Activated naive CD8-positive, alpha-beta T cell (primary cell): ENCODE measurements at regions not wholly inside any gene's neighbourhood (a gene's known extent, or its start where the extent isn't known, plus 50 kb on each side); places are given as distances from the start of the nearest gene placed in this dataset.
"Not testable (repeated sequence)": the region's sequence is repeated elsewhere in the genome, so short reads cannot be mapped to it uniquely, and the experiment has no call there.

Experiments used
- H3K27ac Mint-ChIP-seq: one replicate; pipeline ENCODE4 v1.8.0; 2021; ENCODE audit warnings: mixed read lengths
- H3K27me3 Mint-ChIP-seq: one replicate; pipeline ENCODE4 v1.8.0; 2021; ENCODE audit warnings: mixed read lengths
- H3K36me3 Mint-ChIP-seq: one replicate; pipeline ENCODE4 v1.8.0; 2021; ENCODE audit warnings: mixed read lengths
- H3K4me1 Mint-ChIP-seq: one replicate; pipeline ENCODE4 v1.8.0; 2021; ENCODE audit warnings: low read depth, mixed read lengths
- H3K4me3 Mint-ChIP-seq: one replicate; pipeline ENCODE4 v1.8.0; 2021; ENCODE audit warnings: mild to moderate bottlenecking, mixed read lengths
- H3K9me3 Mint-ChIP-seq: one replicate; pipeline ENCODE4 v1.8.0; 2021; ENCODE audit warnings: low read depth, mixed read lengths

DNA sequence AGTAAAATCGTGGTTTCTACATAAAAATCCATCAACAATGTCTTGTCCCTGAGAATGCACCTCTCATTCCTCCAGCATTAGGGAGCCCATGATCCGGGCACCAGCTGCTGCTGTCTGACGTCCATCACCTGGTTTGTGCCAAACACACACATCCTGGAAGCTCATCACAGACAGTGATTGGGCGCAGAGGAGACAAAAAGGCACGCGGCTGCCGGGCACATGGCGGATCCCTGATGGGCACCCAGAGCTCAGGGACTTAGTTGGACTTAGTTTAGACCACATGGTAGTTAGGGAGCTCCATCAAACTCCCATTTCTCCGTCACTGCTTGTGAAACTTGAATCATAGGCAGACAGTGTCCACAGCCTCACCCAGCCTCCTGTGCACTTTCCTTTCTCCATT lies 1059.3 kb downstream of the TMEM121 start:
- Mint-ChIP-seq H3K36me3 (no peaks in the 10 kb centered on the region), H3K4me3 (no peak overlapping the region), H3K4me1 (peaks cover 7% of the 10 kb centered on the region), H3K9me3 (no peaks in the 10 kb centered on the region), H3K27ac (no peak overlapping the region), H3K27me3 (peaks cover 7% of the 10 kb centered on the region)

DNA sequence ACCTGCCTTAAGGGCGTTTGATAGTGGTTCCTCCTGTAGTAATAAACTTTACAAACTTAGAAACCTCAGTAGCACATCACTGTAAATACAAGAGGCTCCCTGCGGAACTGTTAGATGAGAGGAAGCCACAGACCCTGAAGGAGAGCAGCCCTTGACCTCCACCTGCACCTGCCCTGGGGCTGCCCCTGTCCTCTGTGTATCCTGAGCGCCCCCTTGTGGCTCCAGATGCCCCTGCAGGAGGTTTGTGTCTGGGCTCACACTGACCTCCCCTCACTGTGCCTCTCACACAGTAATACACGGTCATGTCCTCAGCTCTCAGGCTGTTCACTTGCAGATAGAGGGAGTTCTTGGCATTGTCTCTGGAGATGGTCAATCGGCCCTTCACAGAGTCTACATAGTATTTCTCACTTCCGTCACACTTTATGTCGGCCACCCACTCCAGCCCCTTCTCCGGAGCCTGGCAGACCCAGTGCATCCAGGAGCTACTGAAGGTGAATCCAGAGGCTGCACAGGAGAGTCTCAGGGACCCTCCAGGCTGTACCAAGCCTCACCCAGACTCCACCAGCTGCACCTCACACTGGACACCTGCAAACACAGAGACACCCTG lies 1059.8 kb downstream of the TMEM121 start:
- peaks cover 10% of the 10 kb centered on the region for H3K27me3 Mint-ChIP-seq
- peaks cover 7% of the 10 kb centered on the region for H3K4me1 Mint-ChIP-seq
- no peaks in the 10 kb centered on the region for H3K9me3 Mint-ChIP-seq
- no peak overlapping the region for H3K27ac Mint-ChIP-seq
- no peak overlapping the region for H3K4me3 Mint-ChIP-seq
- H3K36me3 Mint-ChIP-seq: no peaks in the 10 kb centered on the region

DNA sequence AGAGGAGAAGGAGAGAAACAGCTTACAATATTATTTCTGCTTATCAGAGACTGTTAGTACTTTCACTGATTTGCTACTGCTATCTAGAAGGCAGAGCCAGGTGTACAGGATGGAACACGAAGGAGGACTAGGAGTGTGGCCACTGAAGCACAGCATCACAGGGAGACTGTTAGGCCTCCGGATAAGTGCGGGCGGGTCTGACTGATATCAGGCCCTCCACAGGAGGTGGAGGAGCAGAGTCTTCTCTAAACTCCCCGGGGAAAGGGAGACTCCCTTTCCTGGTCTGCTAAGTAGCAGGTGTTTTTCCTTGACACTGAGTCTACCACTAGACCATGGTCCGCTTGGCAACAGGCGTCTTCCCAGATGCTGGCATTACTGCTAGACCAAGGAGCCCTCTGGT lies 1065.2 kb downstream of the TMEM121 start:
- not testable (repeated sequence) for H3K4me3 Mint-ChIP-seq, H3K9me3 Mint-ChIP-seq, H3K27ac Mint-ChIP-seq, H3K36me3 Mint-ChIP-seq
- Mint-ChIP-seq H3K27me3 (peaks cover 13% of the 10 kb centered on the region), H3K4me1 (peaks cover 11% of the 10 kb centered on the region)

DNA sequence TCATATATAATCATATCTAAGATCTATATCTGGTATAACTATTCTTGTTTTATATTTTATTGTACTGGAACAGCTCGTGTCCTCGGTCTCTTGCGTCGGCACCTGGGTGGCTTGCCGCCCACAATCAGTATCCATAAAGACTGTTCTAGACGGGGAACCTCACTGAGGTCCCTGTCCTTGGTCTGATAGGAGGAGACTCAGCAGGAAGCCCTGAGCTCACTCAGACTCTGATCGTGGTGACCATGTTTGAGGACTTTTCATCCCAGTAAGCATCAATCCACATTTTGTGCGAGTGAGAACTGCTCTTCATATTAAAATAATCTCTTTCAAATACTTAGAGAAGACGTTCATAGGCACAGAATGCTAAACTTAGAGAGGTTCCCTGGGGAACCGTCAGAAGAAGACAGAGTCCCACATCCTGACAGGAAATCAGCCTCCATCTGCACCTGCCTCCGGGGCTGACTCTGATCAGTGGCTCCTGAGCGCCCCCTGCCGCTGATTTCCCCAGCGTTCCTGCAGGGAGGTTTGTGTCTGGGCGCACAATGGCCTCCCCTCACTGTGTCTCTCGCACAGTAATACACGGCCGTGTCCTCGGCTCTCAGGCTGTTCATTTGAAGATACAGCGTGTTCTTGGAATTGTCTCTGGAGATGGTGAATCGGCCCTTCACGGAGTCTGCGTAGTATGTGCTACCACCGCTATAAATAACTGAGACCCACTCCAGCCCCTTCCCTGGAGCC lies 1065.9 kb downstream of the TMEM121 start:
- Mint-ChIP-seq H3K4me3 (peak overlapping the region; percentile 56), H3K27me3 (peaks cover 13% of the 10 kb centered on the region)
- H3K27ac Mint-ChIP-seq, H3K4me1 Mint-ChIP-seq, H3K36me3 Mint-ChIP-seq, H3K9me3 Mint-ChIP-seq: not testable (repeated sequence)

DNA sequence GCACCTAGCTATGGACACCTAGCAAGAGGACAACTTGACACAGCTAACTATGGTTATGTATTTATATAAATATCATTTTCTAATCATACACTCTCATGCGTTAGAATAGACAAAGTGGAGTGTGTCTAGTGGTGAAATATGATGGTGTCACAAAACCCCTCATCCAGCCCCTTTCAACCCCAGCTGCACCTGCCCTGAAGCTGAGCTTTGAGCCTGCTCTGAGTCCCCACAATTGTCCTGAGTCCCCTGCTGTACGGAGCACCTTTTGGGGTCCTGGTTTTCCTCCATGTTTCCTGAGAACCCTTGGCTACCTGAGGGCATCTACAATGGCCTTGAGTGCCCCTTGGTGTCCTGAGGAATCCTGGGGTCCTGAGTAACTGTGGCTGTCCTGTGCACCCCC lies 1072.8 kb downstream of the TMEM121 start:
- no peak overlapping the region for H3K27ac Mint-ChIP-seq
- peaks cover 25% of the 10 kb centered on the region for H3K27me3 Mint-ChIP-seq
- no peaks in the 10 kb centered on the region for H3K4me1 Mint-ChIP-seq
- H3K4me3 Mint-ChIP-seq: no peak overlapping the region
- H3K9me3 Mint-ChIP-seq: no peaks in the 10 kb centered on the region
- no peaks in the 10 kb centered on the region for H3K36me3 Mint-ChIP-seq

DNA sequence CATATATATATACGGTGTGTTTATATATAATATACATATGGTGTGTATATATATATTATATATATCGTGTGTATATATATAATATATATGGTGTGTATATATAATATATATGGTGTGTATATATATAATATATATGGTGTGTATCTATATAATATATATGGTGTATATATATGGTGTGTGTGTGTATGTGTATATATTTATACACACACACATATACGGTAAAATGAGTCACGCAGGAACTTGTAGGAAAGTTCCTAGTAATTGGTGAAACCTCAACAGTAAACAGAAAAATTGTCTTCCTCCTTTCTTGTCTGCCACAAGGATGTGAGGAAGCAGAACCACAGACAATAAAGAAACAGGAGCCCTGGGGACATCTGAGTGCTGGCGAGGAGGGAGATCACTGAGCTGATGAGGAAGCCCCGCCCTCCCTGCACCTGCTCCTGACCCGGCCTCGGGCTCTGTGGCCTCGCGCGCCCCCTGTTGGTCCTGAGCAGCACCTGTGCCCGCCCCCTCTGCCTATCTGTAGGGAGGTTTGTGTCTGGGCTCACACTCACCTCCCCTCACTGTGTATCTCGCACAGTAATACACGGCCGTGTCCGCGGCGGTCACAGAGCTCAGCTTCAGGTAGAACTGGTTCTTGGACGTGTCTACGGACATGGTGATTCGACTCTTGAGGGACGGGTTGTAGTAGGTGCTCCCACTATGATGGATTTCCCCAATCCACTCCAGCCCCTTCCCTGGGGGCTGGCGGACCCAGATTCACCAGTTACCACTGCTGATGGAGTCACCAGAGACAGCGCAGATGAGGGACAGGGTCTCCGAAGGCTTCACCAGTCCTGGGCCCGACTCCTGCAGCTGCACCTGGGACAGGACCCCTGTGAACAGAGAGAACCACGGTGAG lies 1079.4 kb downstream of the TMEM121 start:
- H3K4me3 Mint-ChIP-seq: no peak overlapping the region
- no peaks in the 10 kb centered on the region for H3K9me3 Mint-ChIP-seq
- H3K27me3 Mint-ChIP-seq: peaks cover 25% of the 10 kb centered on the region
- H3K36me3 Mint-ChIP-seq: no peaks in the 10 kb centered on the region
- H3K4me1 Mint-ChIP-seq: peaks cover 3% of the 10 kb centered on the region
- H3K27ac Mint-ChIP-seq: no peak overlapping the region

DNA sequence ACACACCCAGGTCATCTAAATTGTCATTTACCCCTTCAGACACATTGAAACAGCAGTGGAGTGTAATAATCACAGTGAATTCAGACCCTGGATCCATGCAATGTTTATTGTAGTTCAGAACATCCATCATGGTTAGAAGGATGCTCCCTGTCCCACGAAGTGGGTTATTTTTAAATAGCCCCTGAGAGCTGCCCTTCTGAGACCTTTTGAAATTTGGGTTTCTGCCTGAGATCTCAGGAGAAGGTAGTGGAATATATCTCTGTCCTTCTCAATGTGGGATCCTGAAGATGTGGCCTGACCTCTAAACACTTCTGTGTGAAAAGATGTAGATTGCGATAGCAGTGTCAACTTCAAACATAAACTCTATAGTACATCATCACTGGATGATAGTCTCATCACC lies 1080.6 kb downstream of the TMEM121 start:
- Mint-ChIP-seq H3K27me3 (peaks cover 20% of the 10 kb centered on the region), H3K9me3 (no peaks in the 10 kb centered on the region), H3K4me3 (no peak overlapping the region), H3K36me3 (no peaks in the 10 kb centered on the region), H3K27ac (no peak overlapping the region), H3K4me1 (peaks cover 3% of the 10 kb centered on the region)

DNA sequence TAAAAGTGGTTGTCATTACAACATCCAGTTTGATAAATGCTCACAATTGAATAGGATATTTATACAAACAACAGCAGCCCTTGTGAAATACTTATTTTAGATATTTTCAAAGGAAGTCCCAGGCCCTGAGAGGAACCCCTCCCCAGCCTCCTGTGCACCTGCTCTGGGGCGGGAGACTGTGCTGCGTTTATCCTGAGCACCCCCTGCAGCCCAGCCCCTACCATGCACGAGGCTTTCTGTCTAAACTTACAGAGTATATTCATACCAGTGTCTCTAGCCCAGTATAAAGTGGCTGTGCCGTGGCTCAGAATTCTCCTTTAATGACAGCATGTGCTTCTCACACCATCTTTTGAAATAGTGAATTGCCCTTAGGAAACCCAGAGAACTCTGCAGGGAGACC lies 1084.3 kb downstream of the TMEM121 start:
- Mint-ChIP-seq H3K4me1 (peaks cover 2% of the 10 kb centered on the region), H3K36me3 (no peaks in the 10 kb centered on the region), H3K27me3 (peaks cover 12% of the 10 kb centered on the region), H3K27ac (no peak overlapping the region), H3K4me3 (no peak overlapping the region), H3K9me3 (no peaks in the 10 kb centered on the region)

DNA sequence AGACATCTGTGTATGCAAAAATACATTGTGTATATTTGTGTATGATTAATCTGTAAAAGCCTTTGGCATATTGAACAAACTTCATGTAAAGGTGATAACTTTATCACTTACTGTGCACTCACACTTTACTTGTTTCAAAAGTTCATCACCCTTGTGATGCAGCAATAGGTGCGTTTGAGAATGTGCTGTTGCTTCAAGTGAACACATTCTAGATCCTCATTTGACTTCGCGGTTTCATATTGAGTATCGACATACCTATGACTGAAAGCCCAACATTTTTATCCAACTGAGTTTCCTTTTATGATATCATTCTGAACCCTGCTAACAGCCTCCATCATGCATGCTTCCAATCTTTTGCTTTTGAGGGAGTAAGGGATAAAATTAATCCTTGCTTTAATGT lies 1086.9 kb downstream of the TMEM121 start:
- H3K4me3 Mint-ChIP-seq: no peak overlapping the region
- H3K27ac Mint-ChIP-seq: no peak overlapping the region
- H3K36me3 Mint-ChIP-seq: no peaks in the 10 kb centered on the region
- H3K4me1 Mint-ChIP-seq: no peaks in the 10 kb centered on the region
- H3K9me3 Mint-ChIP-seq: no peaks in the 10 kb centered on the region
- peaks cover 12% of the 10 kb centered on the region for H3K27me3 Mint-ChIP-seq

DNA sequence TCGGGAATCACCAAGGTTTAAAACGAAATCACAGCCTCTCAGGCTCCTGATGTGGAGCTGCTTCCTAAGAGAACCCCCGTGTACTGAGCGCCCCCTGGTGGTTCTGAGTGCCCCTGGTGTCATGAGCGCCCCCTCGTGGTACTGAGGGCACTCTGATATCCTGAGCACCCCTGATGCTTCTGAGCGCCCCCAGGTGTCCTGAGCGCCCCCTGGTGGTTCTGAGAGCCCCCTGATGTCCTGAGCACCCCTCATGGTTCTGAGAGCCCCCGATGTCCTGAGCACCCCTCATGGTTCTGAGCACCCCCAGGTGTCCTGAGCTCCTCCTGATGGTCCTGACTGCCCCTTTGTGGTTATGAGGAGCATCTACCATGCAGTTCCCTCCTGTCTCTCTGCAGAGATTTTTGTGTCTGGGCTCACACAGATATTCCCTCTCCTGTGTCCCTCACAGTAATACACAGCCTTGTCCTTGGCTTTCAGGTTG lies 1092.1 kb downstream of the TMEM121 start:
- not testable (repeated sequence) for H3K27ac Mint-ChIP-seq, H3K9me3 Mint-ChIP-seq, H3K4me1 Mint-ChIP-seq, H3K4me3 Mint-ChIP-seq, H3K36me3 Mint-ChIP-seq
- H3K27me3 Mint-ChIP-seq: peaks cover 27% of the 10 kb centered on the region

DNA sequence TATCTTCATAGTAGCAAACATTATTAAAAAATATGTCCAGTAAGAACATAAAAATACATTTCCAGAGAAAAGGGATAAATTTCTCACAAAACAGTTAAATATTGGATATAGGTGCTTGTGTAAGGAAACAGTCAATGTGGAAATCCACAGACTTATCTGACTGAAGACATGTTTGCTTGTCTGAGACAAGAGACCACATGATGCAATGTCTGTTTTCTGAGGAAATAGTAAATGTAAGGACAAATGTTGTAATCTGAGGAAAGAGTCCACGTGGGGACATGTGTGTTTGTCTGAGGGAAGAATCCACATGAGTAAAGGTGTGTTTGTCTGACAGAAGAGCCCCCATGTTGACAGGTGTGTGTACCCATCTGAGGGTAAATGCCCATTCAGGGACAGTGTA lies 1093.2 kb downstream of the TMEM121 start:
- no peaks in the 10 kb centered on the region for H3K36me3 Mint-ChIP-seq
- no peak overlapping the region for H3K4me3 Mint-ChIP-seq
- no peaks in the 10 kb centered on the region for H3K9me3 Mint-ChIP-seq
- peaks cover 27% of the 10 kb centered on the region for H3K27me3 Mint-ChIP-seq
- no peak overlapping the region for H3K27ac Mint-ChIP-seq
- peaks cover 6% of the 10 kb centered on the region for H3K4me1 Mint-ChIP-seq

DNA sequence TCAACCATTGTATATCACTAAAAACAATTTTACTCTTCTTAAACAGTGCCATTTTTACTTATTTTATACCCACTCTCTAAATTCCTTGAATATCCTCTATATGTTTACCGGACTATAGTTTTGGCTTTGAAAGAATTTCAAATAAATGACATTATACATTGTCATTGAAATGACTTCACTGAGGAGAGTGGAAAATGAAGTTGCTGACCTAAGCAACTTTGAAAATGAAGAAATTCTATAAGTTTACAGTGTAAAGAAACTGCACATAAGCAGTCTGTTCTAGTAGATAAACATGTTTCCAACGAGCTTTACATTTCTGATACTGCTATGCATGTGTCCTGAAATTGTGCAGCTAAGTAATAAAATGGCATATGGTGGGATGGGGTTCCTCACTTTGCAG lies 1094.0 kb downstream of the TMEM121 start:
- no peaks in the 10 kb centered on the region for H3K9me3 Mint-ChIP-seq
- H3K36me3 Mint-ChIP-seq: no peaks in the 10 kb centered on the region
- no peak overlapping the region for H3K27ac Mint-ChIP-seq
- peaks cover 6% of the 10 kb centered on the region for H3K4me1 Mint-ChIP-seq
- H3K27me3 Mint-ChIP-seq: peaks cover 24% of the 10 kb centered on the region
- H3K4me3 Mint-ChIP-seq: no peak overlapping the region

DNA sequence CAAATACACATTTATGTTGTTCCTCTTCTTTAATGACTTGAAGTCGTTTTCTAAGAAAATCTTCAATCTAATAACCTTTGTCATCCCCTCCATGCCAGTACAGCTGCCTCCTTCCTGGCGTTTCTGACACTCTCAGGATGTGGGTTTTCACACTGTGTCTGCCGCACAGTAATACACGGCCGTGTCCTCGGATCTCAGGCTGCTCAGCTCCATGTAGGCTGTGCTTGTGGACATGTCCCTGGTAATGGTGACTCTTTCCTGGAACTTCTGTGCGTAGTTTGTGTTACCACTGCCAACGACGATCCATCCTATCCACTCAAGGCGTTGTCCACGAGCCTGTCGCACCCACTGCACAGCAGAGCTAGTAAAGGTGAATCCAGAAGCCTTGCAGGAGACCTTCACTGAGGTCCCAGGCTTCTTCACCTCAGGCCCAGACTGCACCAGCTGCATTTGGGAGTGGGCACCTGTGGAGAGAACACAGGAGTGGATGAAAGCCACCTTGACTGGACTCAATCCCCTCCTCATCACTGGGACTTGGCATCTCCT lies 1095.9 kb downstream of the TMEM121 start:
- Mint-ChIP-seq H3K27me3 (peaks cover 24% of the 10 kb centered on the region), H3K4me3 (no peak overlapping the region), H3K27ac (no peak overlapping the region), H3K36me3 (no peaks in the 10 kb centered on the region), H3K4me1 (peaks cover 8% of the 10 kb centered on the region), H3K9me3 (no peaks in the 10 kb centered on the region)

DNA sequence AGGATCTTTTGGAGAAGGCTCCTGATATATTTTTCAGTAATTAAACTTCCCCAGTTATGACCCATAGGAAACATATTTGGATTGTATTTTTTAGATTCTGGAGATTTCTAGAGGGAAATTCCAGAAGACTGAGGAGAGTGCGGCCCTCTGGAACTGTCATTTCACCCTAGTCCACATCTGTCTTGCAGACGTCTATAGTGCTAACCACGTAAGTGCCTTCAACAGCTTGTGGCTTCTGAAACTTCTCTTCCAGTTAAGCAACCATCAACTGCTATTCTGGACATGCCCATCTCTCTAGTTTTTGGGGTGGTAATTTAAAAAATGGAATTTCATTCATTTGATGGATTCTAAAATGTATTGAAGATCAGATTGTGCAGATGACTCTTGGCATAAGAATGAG lies 1098.8 kb downstream of the TMEM121 start:
- H3K4me3 Mint-ChIP-seq: no peak overlapping the region
- no peaks in the 10 kb centered on the region for H3K36me3 Mint-ChIP-seq
- no peaks in the 10 kb centered on the region for H3K9me3 Mint-ChIP-seq
- peaks cover 8% of the 10 kb centered on the region for H3K4me1 Mint-ChIP-seq
- no peak overlapping the region for H3K27ac Mint-ChIP-seq
- H3K27me3 Mint-ChIP-seq: peaks cover 20% of the 10 kb centered on the region

DNA sequence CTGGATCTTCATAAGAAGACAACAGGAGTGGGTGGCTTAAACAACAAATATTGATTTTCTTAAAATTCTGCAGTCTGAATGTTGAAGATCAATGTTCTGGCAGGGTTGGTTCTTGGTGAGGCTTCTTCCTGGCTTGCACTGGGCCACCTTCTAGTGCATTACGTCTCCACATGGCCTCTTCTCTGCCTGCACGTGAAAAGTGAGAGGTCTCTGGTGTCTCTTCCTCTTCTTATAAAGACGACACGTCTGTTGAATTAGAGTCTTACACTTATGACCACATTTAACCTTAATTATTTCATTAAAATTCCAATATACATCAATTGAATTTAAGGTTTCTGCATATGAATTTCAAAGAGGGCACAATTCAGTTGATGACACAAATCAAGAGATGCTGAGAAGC lies 1100.1 kb downstream of the TMEM121 start:
- not testable (repeated sequence) for H3K4me3 Mint-ChIP-seq
- H3K27me3 Mint-ChIP-seq: peaks cover 13% of the 10 kb centered on the region

More for the DNA sequence above, 1100.1 kb downstream of the TMEM121 start:
- H3K27ac Mint-ChIP-seq, H3K9me3 Mint-ChIP-seq, H3K4me1 Mint-ChIP-seq, H3K36me3 Mint-ChIP-seq: not testable (repeated sequence)
